Transverse colon (tissue), 4 donors: ENCODE measurements at regions not wholly inside any gene's neighbourhood (a gene's known extent, or its start where the extent isn't known, plus 50 kb on each side); places are given as distances from the start of the nearest gene placed in this dataset.

Source experiments
- EP300 ChIP-seq: sonication (generic); formaldehyde crosslinking; IDR thresholded peaks from one replicate; pipeline ENCODE4 v1.6.1; 2017; ENCODE audit warnings: antibody characterized with exemption, low read depth
- POLR2A ChIP-seq: fragments of 450-650 bp; IDR thresholded peaks from one replicate; pipeline ENCODE4 v1.6.1; 2016; ENCODE audit warnings: antibody characterized with exemption, mild to moderate bottlenecking, moderate library complexity
- POLR2AphosphoS5 ChIP-seq, 3 donors: sonication (generic); formaldehyde crosslinking; IDR thresholded peaks; one replicate each; pipeline ENCODE4 v1.6.1; 2016; ENCODE audit warnings: antibody characterized with exemption in 3 of 3
- TF ChIP-seq, protein P1 (sequence below), 5 experiments: fragments of 200-600 bp in 3 of 5; fragments of 450-650 bp in 2 of 5; sonication (generic) in 3 of 5; IDR thresholded peaks; 1 replicate in 2 of 5; 2 replicates in 3 of 5; pipeline ENCODE4 v1.5.1; 2016 to 2017; ENCODE audit warnings: antibody characterized with exemption in 5 of 5, inconsistent platforms in 3 of 5, mild to moderate bottlenecking in 2 of 5, moderate library complexity in 1 of 5

- TF ChIP-seq POLR2AphosphoS5 (IDR thresholded peaks at IDR 0.05) (no peak), POLR2A (no peak), EP300 (no peak)
- TF ChIP-seq, protein P1, sequence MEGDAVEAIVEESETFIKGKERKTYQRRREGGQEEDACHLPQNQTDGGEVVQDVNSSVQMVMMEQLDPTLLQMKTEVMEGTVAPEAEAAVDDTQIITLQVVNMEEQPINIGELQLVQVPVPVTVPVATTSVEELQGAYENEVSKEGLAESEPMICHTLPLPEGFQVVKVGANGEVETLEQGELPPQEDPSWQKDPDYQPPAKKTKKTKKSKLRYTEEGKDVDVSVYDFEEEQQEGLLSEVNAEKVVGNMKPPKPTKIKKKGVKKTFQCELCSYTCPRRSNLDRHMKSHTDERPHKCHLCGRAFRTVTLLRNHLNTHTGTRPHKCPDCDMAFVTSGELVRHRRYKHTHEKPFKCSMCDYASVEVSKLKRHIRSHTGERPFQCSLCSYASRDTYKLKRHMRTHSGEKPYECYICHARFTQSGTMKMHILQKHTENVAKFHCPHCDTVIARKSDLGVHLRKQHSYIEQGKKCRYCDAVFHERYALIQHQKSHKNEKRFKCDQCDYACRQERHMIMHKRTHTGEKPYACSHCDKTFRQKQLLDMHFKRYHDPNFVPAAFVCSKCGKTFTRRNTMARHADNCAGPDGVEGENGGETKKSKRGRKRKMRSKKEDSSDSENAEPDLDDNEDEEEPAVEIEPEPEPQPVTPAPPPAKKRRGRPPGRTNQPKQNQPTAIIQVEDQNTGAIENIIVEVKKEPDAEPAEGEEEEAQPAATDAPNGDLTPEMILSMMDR (IDR thresholded peaks at IDR 0.05): no peak
These were observed 148.3 kb upstream of the GPR26 start for GRCh38 chr10:123517901-123518300.
